OCI-LY7 (cell line): ENCODE measurements at regions not wholly inside any gene's neighbourhood (a gene's known extent, or its start where the extent isn't known, plus 50 kb on each side); places are given as distances from the start of the nearest gene placed in this dataset.

Experiments used
- EZH2phosphoT487 ChIP-seq: fragments of 200-600 bp; sonication (generic); IDR thresholded peaks from 2 replicates; pipeline ENCODE4 v1.6.1; 2018; ENCODE audit warnings: low read depth, borderline replicate concordance, mild to moderate bottlenecking, mixed run types, antibody characterized with exemption, low read length, moderate library complexity, mixed read lengths
- TF ChIP-seq, protein P1 (sequence below): fragments of 200-600 bp; sonication (generic); conservative IDR thresholded peaks from 2 replicates; pipeline ENCODE4 v1.5.1; 2014; ENCODE audit warnings: mild to moderate bottlenecking, antibody characterized with exemption, low read length, moderate library complexity, mixed read lengths

- TF ChIP-seq EZH2phosphoT487 = no peak
- TF ChIP-seq, protein P1, sequence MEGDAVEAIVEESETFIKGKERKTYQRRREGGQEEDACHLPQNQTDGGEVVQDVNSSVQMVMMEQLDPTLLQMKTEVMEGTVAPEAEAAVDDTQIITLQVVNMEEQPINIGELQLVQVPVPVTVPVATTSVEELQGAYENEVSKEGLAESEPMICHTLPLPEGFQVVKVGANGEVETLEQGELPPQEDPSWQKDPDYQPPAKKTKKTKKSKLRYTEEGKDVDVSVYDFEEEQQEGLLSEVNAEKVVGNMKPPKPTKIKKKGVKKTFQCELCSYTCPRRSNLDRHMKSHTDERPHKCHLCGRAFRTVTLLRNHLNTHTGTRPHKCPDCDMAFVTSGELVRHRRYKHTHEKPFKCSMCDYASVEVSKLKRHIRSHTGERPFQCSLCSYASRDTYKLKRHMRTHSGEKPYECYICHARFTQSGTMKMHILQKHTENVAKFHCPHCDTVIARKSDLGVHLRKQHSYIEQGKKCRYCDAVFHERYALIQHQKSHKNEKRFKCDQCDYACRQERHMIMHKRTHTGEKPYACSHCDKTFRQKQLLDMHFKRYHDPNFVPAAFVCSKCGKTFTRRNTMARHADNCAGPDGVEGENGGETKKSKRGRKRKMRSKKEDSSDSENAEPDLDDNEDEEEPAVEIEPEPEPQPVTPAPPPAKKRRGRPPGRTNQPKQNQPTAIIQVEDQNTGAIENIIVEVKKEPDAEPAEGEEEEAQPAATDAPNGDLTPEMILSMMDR = no peak
Observed at GRCh38 chr16:27704252-27704651, 154.3 kb downstream of the KATNIP start.
